GM06990 (cell line): ENCODE measurements at regions not wholly inside any gene's neighbourhood (a gene's known extent, or its start where the extent isn't known, plus 50 kb on each side); places are given as distances from the start of the nearest gene placed in this dataset.
"Not testable (repeated sequence)": the region's sequence is repeated elsewhere in the genome, so short reads cannot be mapped to it uniquely, and the experiment has no call there.

Experiments used
- DNase-seq: peaks from one replicate; pipeline ENCODE4 v3.0.0-alpha.2; 2011; ENCODE audit not compliant: insufficient read length; ENCODE audit errors: extremely low read depth
- H3K27me3 ChIP-seq: replicated peaks from 2 replicates; pipeline ENCODE4 v1.6.0; 2011; ENCODE audit warnings: low read length; ENCODE audit not compliant: control insufficient read depth, insufficient read depth
- H3K36me3 ChIP-seq: 2 replicates; pipeline ENCODE4 v1.5.1; 2011; ENCODE audit warnings: low read length; ENCODE audit not compliant: control insufficient read depth, insufficient read depth
- H3K4me3 ChIP-seq: replicated peaks from 2 replicates; pipeline ENCODE4 v1.5.1; 2011; ENCODE audit warnings: low read depth, mild to moderate bottlenecking, control low read depth, low read length
- TF ChIP-seq, protein P1 (sequence below): IDR thresholded peaks from 2 replicates; pipeline ENCODE4 v1.5.1; 2011; ENCODE audit warnings: low read length, control low read depth, mild to moderate bottlenecking, inconsistent platforms; ENCODE audit not compliant: insufficient read depth, poor library complexity, severe bottlenecking

DNA sequence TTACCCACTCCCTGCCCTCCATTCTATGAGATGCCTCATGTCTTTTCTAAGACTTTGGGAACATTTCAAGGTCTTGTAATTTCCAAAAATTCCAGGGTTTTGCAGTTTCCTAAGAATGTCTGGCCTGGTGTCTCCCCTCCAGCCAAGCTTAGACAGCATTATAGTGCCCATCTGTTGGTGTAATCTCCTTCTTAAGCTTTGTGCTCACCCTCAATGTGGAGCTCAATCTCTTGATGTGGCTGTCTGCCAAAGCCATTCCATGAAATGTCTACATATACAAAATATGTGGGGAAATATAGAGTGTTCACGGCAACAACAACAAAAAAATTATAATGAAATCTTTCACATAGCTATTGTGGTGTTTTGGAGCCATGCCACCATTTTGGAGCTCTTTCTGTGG lies 558.4 kb downstream of the PIK3C3 start:
- DNase-seq: no peak
- Histone ChIP-seq H3K36me3 (no peaks in the 10 kb centered on the region), H3K27me3 (no peaks in the 10 kb centered on the region), H3K4me3 (no peak overlapping the region)
- TF ChIP-seq, protein P1, sequence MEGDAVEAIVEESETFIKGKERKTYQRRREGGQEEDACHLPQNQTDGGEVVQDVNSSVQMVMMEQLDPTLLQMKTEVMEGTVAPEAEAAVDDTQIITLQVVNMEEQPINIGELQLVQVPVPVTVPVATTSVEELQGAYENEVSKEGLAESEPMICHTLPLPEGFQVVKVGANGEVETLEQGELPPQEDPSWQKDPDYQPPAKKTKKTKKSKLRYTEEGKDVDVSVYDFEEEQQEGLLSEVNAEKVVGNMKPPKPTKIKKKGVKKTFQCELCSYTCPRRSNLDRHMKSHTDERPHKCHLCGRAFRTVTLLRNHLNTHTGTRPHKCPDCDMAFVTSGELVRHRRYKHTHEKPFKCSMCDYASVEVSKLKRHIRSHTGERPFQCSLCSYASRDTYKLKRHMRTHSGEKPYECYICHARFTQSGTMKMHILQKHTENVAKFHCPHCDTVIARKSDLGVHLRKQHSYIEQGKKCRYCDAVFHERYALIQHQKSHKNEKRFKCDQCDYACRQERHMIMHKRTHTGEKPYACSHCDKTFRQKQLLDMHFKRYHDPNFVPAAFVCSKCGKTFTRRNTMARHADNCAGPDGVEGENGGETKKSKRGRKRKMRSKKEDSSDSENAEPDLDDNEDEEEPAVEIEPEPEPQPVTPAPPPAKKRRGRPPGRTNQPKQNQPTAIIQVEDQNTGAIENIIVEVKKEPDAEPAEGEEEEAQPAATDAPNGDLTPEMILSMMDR: no peak

GRCh38 chr18:42514512-42514911 lies 559.5 kb downstream of the PIK3C3 start:
- TF ChIP-seq, protein P1: no peak
- Histone ChIP-seq H3K4me3 (no peak overlapping the region), H3K36me3 (no peaks in the 10 kb centered on the region), H3K27me3 (no peaks in the 10 kb centered on the region)
- no peak for DNase-seq

DNA sequence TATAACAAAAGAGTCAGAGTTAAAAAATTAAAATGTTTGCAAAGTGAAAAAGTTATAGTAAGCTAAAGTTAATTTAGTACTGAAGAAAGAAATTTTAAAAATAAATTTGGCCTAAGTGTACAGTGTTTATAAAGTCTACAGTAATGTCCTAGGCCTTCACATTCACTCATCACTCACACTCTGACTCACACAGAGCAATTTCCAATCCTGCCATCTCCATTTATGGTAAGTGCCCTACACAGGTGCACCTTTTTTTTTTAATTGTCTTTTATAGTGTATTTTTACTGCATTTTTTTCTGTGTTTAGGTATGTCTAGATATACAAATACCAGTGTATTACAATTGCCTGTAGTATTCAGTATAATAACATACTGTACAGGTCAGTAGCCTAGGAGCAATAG lies 562.9 kb downstream of the PIK3C3 start:
- TF ChIP-seq, protein P1: no peak
- Histone ChIP-seq H3K36me3 (no peaks in the 10 kb centered on the region), H3K4me3 (no peak overlapping the region), H3K27me3 (no peaks in the 10 kb centered on the region)
- no peak for DNase-seq

DNA sequence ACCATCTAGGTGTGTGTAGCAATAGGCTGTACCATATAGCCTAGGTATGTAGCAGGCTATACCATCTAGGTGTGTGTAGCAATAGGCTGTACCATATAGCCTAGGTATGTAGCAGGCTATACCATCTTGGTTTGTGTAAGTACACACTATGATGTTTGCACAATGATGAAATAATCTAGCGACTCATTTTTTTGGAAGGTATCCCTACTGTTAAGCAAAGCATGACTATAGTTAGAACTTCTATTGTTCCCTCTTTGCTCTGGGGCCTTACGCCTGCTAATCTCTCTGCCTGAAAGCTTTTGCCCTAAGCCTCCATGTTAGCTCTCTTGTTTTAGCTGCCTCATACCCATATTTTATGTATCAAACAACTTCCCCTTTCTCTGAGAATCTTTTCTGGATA lies 563.3 kb downstream of the PIK3C3 start:
- DNase-seq, H3K27me3 ChIP-seq, H3K36me3 ChIP-seq: not testable (repeated sequence)

GRCh38 chr18:42520138-42520537 lies 565.1 kb downstream of the PIK3C3 start:
- no peak for DNase-seq
- Histone ChIP-seq H3K36me3 (no peaks in the 10 kb centered on the region), H3K4me3 (no peak overlapping the region), H3K27me3 (no peaks in the 10 kb centered on the region)
- TF ChIP-seq, protein P1: no peak

More for the DNA sequence above, 563.3 kb downstream of the PIK3C3 start:
- H3K4me3 ChIP-seq: not testable (repeated sequence)

GRCh38 chr18:42525905-42526304 lies 570.9 kb downstream of the PIK3C3 start:
- no peak for DNase-seq
- no peak overlapping the region for H3K4me3 ChIP-seq
- TF ChIP-seq, protein P1: no peak
- no peaks in the 10 kb centered on the region for H3K36me3 ChIP-seq
- no peaks in the 10 kb centered on the region for H3K27me3 ChIP-seq
